SU-DHL-6 (cell line): ENCODE measurements at regions not wholly inside any gene's neighbourhood (a gene's known extent, or its start where the extent isn't known, plus 50 kb on each side); places are given as distances from the start of the nearest gene placed in this dataset.

Source experiments
- H2AFZ ChIP-seq: fragments of 200-600 bp; sonication (generic); 2 replicates; pipeline ENCODE4 v1.6.1; 2014; ENCODE audit warnings: low read depth, mild to moderate bottlenecking, moderate library complexity, mixed read lengths, antibody characterized with exemption, low read length; ENCODE audit not compliant: severe bottlenecking
- H3F3A ChIP-seq: fragments of 200-600 bp; shearing (Covaris generic); 2 replicates; pipeline ENCODE4 v1.6.0; 2016; ENCODE audit warnings: antibody characterized with exemption, mild to moderate bottlenecking; ENCODE audit not compliant: insufficient read depth
- H3K27ac ChIP-seq: fragments of 200-600 bp; sonication (generic); 2 replicates; pipeline ENCODE4 v1.5.1; 2016; ENCODE audit warnings: low read depth, mild to moderate bottlenecking, low read length, moderate library complexity, mixed read lengths
- H3K27me3 ChIP-seq: fragments of 200-600 bp; sonication (generic), shearing (Covaris generic); 2 replicates; pipeline ENCODE4 v1.6.0; 2014; ENCODE audit warnings: mild to moderate bottlenecking, low read length
- H3K36me3 ChIP-seq: fragments of 200-600 bp; sonication (generic); 2 replicates; pipeline ENCODE4 v1.6.1; 2014; ENCODE audit warnings: mild to moderate bottlenecking, low read length, mixed read lengths
- H3K4me2 ChIP-seq: fragments of 300-600, 200-600 bp; shearing (Covaris generic), sonication (generic); 2 replicates; pipeline ENCODE4 v1.6.0; 2014; ENCODE audit warnings: low read length, low read depth, mild to moderate bottlenecking; ENCODE audit not compliant: poor library complexity, severe bottlenecking
- H3K4me3 ChIP-seq: fragments of 200-600 bp; sonication (generic); 2 replicates; pipeline ENCODE4 v1.5.1; 2014; ENCODE audit warnings: antibody characterized with exemption, low read length, mild to moderate bottlenecking, mixed read lengths; ENCODE audit not compliant: insufficient read depth, poor library complexity, severe bottlenecking
- H3K79me2 ChIP-seq: fragments of 200-600 bp; sonication (generic); 2 replicates; pipeline ENCODE4 v1.6.1; 2014; ENCODE audit warnings: mild to moderate bottlenecking, low read length, moderate library complexity; ENCODE audit not compliant: insufficient read depth
- H3K9ac ChIP-seq: fragments of 200-600 bp; sonication (generic); 2 replicates; pipeline ENCODE4 v1.7.0; 2014; ENCODE audit warnings: mild to moderate bottlenecking, low read length
- H3K9me2 ChIP-seq: fragments of 200-600 bp; sonication (generic); replicated peaks from 2 replicates; pipeline ENCODE4 v1.6.1; 2014; ENCODE audit warnings: low read length; ENCODE audit not compliant: insufficient read depth
- H3K9me3 ChIP-seq: fragments of 200-600 bp; sonication (generic); 2 replicates; pipeline ENCODE4 v1.6.1; 2014; ENCODE audit warnings: low read length, mixed read lengths; ENCODE audit not compliant: insufficient read depth
- H4K20me1 ChIP-seq: fragments of 200-600 bp; sonication (generic); 2 replicates; pipeline ENCODE4 v1.6.1; 2014; ENCODE audit warnings: low read depth, mild to moderate bottlenecking, antibody characterized with exemption, low read length, moderate library complexity, mixed read lengths
- CTCF ChIP-seq: fragments of 200-600 bp; sonication (generic); IDR thresholded peaks from one replicate; pipeline ENCODE4 v1.5.1; 2017; ENCODE audit warnings: antibody characterized with exemption, mild to moderate bottlenecking, low read length, moderate library complexity; ENCODE audit not compliant: insufficient read depth, poor library complexity, severe bottlenecking
- EZH2phosphoT487 ChIP-seq: fragments of 200-600 bp; sonication (generic), shearing (Covaris generic); conservative IDR thresholded peaks from 2 replicates; pipeline ENCODE4 v1.6.1; 2018; ENCODE audit warnings: mild to moderate bottlenecking, antibody characterized with exemption, low read length, moderate library complexity, mixed read lengths

DNA sequence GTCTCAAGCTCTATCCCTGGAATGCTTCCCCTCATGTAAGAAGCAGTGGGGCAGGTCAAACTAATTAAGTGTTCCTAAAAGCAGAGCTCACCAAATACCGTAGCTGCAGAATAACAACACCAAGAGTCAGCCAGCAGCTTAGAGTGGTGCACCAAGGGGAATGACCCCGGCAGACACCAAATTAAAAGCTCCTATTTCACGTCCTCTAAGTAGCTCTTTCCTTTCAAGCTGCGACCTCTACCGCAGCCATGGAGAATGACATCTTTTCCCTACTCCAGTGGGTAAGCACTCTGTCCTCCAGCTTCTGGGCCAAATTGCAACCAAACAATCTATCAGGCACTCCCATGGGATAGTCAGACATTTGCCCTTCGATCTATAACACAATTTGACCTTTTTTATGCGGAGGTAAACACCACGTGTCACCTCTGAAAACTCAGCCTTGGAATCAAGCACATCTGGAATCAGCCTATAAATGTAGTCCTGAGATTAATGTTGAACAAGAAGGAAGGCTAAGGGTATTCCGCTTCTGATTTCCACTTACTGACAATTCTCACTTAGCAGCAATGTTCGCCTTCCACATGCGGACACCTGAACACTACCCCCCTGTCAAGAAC lies 67.6 kb upstream of the CDKN3 start:
- Histone ChIP-seq H3K4me3 (no peak overlapping the region), H3K79me2 (no peaks in the 10 kb centered on the region), H2AFZ (no peak overlapping the region), H3F3A (no peaks in the 10 kb centered on the region), H3K9me3 (no peaks in the 10 kb centered on the region), H3K36me3 (no peaks in the 10 kb centered on the region), H4K20me1 (no peaks in the 10 kb centered on the region), H3K4me2 (no peak overlapping the region), H3K9me2 (no peaks in the 10 kb centered on the region), H3K27me3 (no peaks in the 10 kb centered on the region), H3K9ac (no peak overlapping the region), H3K27ac (no peak overlapping the region)
- TF ChIP-seq CTCF: peak; percentile 44
- no peak for TF ChIP-seq EZH2phosphoT487

DNA sequence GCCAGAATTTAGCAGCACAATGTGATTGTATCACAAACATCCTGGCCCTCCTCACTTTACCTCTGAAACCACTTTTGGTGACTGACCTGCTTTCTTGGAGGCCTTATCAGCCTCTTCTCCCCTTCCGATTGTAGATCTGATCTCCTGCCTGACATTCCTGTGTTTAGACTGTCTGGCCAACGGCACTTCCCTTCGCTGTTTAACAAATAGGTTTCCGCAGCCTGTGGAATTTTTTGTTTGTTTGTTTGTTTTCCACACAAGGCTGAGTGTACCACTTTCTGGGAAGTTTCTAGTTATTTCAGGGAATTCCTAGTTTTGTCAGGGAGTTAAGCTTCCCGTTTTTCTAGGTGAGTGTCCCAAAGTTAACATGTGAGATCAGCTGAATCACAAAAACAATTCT lies 65.9 kb upstream of the CDKN3 start:
- no peaks in the 10 kb centered on the region for H4K20me1 ChIP-seq
- H3F3A ChIP-seq: no peaks in the 10 kb centered on the region
- H3K9me3 ChIP-seq: no peaks in the 10 kb centered on the region
- no peaks in the 10 kb centered on the region for H3K27me3 ChIP-seq
- no peak overlapping the region for H3K4me3 ChIP-seq
- H3K4me2 ChIP-seq: no peak overlapping the region
- H3K36me3 ChIP-seq: no peaks in the 10 kb centered on the region
- no peak overlapping the region for H3K27ac ChIP-seq
- no peaks in the 10 kb centered on the region for H3K79me2 ChIP-seq
- H3K9ac ChIP-seq: no peak overlapping the region
- no peaks in the 10 kb centered on the region for H3K9me2 ChIP-seq
- no peak for TF ChIP-seq CTCF
- TF ChIP-seq EZH2phosphoT487: no peak
- no peak overlapping the region for H2AFZ ChIP-seq

DNA sequence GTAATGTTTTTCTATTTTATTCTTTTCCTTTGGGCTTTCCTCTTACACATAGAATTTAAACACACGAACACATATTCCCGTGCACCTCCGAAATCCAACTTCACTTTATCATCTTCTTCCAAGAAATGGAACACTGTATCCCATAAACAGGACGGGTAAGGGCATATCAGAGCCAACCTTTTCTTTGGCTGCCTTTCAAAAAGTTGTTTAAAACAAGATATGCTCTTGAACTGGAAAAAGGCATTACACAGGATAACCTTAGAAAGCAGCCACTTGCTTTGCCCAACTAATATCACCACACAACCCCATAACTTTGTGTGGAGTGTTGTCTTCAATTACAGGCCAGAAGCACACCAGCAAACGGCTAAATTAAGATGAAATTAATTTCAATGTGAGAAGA lies 65.3 kb upstream of the CDKN3 start:
- H4K20me1 ChIP-seq: no peaks in the 10 kb centered on the region
- no peaks in the 10 kb centered on the region for H3K9me2 ChIP-seq
- H3K4me3 ChIP-seq: no peak overlapping the region
- no peaks in the 10 kb centered on the region for H3F3A ChIP-seq
- no peak overlapping the region for H3K4me2 ChIP-seq
- TF ChIP-seq EZH2phosphoT487: no peak
- no peak for TF ChIP-seq CTCF
- no peak overlapping the region for H3K9ac ChIP-seq
- no peaks in the 10 kb centered on the region for H3K9me3 ChIP-seq
- no peaks in the 10 kb centered on the region for H3K27me3 ChIP-seq
- H2AFZ ChIP-seq: no peak overlapping the region
- H3K27ac ChIP-seq: no peak overlapping the region
- H3K36me3 ChIP-seq: no peaks in the 10 kb centered on the region
- H3K79me2 ChIP-seq: no peaks in the 10 kb centered on the region
